OCI-M2 (cell line): ENCODE measurements at regions not wholly inside any gene's neighbourhood (a gene's known extent, or its start where the extent isn't known, plus 50 kb on each side); places are given as distances from the start of the nearest gene placed in this dataset.

Experiments used
- DNase-seq: peaks from one replicate; lab custom pipeline; 2025; ENCODE audit not compliant: unreplicated experiment; lab: John Stamatoyannopoulos, UW

DNA sequence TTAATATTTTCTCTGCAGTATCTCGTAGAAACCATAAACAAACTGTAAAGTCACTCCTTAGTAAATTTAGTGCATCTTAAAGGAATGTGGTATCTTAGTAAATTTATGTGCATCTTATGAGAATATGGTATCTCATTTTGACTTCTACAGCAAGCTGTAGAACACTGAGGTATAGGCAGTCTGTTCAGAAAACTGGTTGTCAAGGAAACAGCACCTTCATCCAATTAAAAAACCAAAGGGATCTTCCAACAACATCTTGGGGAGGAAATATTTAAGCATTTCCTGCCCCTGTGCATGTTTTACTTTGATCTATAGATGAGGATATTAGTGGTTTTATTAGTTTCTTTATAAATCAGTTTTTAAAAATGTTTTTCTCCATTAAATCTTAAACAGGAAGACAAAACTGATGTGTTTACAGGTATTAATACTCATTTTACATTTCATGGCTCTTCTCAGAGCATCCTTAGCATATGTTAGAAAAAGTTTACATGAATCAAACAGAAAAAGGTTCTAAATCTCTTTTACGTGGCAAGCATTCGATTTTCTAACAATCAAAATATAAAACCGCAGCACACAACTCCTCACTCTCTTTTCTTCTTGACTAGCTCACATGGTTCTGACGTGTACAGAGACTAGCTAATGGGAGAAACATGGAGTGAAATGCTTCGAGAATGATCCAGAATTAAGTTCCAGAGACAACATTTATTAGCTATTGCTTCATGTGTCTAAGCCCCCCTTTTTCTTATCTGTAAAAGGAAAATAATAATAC lies 668.8 kb downstream of the PTPRC start:
- DNase-seq = no peak

DNA sequence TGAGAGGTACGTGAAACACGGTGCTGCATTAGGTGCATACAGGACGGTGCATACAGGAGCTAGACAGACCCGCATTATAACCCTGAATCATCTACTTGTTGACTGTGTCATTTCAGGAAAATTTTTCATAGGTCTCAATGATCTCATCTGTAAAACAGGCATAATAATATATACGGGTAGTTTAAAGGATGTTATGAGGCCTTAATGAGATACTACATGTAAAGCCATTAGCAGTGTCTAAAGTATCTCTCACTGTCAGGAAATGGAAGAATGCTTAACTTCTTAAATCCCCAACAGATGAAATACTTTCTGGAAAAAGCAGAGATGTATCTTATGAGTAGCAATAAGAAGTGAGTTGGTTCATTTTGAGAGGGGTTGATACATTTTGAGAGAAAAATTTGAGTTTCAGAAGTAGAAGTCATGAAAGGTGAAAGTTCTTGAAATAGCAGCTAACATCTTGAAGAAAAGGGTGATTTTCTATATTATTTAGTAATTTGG lies 669.6 kb downstream of the PTPRC start:
- DNase-seq = no peak

DNA sequence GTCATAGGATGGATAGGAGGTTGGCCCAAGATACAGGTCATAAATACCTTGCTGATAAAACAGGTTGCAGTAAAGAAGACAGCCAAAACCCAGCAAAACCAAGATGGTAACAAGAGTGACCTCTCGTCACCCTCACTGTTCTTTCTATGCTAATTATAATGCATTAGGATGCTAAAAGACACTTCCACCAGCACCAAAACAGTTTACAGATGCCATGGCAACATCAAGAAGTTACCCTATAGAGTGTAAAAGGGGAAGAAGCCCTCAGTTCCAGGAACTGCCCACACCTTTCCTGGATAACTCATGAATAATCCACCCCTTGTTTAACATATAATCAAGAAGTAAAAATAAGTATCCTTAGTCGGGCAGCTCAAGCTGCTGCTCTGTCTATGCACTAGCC lies 671.9 kb downstream of the PTPRC start:
- no peak for DNase-seq

DNA sequence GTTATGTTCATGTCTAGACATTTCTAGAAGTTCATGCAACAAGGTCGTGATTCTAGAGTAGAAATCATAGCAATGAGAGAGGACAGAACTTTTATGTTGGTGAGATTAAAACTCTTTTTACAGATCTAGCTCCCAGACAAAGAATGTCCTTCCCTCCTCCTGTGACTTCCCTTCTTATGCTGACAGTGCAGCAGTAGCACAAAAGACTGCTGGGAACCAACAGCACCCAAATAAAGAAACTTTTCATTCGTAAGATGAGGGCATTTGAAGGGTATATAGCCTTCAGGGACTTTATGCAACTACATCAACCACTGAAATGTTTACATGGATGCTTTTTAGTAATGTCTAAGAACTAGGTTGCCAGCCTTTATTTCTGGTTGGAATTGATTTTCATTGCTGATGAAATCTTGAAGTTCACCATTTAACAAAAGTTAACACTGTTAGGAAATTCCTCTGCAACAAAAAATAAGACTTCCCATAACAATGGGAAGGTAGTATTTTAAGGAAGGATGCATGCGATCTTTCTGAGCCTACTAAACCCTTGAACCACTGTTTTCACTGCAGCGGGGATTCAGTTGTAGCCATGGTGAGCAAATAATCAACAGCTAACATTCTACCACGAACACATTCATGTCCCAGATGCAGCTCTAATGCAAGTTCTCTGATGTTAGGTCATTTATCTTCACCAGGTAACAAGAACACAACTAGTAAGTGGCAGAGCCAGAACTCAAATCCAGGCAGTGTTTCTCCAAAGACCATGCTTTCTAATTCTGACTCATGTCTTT lies 672.8 kb downstream of the PTPRC start:
- DNase-seq = no peak

DNA sequence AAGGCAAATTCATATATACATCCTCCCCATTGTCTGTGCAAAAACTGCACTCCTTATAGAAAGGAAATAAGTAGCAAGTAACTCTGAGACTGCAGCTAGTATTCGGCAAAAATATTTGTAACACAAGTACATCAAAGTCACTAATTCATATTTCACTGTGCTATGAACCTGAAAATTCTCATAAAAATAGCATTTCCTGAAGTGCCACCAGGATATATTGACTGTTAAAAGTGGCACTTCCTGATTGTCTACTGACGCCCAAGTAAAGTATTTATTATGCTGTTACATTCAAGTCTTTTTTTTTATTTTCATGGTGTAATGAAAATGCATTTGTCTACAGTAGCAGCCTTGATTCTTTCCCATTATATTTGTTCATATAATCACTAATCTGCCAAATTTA lies 673.8 kb downstream of the PTPRC start:
- no peak for DNase-seq

DNA sequence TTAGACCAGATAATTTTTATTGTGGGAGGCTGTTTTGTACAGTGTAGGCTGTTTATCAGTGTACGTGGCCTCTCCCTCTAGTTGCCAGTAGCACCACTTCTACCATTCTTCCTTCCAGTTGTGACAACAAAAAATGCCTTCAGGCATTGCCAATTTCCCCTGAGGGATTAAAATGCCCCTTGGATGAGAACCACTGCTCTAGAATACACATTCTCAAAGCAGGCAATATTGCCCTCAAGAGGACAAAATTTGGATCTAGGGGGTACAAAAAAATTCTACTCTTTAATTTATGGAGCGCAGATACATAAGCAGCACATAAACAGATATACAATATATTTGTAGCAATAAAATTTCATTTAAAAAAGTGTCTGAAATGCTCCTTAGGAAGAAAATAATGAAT lies 674.6 kb downstream of the PTPRC start:
- DNase-seq = no peak

GRCh38 chr1:199319341-199319740 lies 680.5 kb downstream of the PTPRC start:
- no peak for DNase-seq

GRCh38 chr1:199322278-199322677 lies 683.4 kb downstream of the PTPRC start:
- no peak for DNase-seq

DNA sequence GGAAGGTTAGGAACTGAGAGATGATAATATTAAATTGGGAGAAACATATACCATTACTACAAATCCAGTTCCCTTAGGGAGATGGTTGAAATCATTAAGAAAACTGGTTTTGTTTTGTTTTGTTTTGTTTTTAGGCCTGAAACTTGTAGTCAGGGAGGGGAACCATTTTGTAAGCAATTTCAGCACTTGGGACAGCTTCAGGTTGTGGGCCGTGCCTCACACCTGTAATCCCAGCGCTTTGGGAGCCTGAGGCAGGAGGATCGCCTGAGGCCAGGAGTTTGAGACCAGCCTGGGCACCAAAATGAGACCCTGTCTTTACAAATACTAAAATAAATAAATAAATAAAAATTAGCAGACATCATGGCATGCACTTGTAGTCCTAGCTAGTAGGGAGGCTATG lies 694.3 kb upstream of the NR5A2 start:
- no peak for DNase-seq

- no peak for DNase-seq
These were observed 692.0 kb upstream of the NR5A2 start for GRCh38 chr1:199335496-199335895.

DNA sequence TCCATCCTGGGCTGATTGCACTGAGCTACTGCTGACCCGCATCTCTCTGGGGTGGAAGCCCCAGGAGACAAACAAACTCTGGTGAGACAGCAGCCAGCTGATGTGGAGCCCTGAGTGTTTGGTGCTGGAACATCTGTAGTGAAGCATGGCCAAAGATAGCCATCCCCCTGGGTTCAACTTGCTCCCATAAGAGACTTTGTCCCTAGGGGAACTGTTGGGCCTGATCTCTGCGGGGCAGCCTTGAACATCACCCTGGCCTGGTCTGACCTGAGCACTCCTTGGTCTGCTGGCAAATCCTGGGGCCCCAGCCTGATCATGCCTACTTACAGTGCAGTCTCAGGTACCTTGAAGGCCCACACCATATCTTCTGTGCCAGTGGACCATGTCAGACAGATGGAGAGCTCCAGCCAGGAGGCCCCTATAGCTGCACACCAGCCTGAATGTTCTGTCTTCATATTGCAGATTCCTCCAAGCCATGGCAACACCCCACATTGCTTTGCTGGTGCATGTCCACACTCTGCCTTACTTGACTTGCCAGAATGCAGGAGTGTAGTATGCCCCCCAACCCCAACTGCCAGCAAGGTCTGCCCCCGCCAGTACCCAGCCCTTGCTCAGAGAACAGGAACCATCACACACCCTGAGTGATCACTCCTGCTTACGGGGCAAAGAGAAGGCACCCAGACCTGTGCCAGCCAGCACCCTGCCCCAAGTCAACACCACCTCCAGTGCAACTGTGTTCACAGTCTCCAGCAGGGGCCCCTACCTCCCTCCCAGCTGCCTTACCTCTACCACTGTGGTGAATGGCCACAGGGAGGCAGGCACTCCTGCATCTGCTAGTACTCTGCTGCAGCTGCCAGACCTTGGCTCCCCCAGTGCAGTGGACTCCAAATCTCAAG lies 690.5 kb upstream of the NR5A2 start:
- DNase-seq = no peak

DNA sequence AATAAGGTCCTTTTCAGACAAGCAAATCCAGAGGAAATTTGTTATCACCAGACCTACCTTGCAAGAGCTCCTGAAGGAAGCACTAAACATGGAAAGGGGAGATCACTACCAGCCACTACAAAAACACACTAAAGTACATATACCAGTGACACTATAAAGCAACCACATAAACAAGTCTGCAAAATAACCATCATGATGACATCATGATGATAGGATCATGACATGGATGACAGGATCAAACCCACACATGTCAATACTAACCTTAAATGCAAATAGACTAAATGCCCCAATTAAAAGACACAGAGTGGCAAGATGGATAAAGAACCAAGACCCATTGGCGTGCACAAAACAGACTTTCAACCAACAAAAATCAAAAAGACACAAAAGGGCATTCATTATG lies 688.8 kb upstream of the NR5A2 start:
- DNase-seq = no peak

- DNase-seq = no peak
These were observed 675.2 kb upstream of the NR5A2 start for GRCh38 chr1:199352351-199352750.

DNA sequence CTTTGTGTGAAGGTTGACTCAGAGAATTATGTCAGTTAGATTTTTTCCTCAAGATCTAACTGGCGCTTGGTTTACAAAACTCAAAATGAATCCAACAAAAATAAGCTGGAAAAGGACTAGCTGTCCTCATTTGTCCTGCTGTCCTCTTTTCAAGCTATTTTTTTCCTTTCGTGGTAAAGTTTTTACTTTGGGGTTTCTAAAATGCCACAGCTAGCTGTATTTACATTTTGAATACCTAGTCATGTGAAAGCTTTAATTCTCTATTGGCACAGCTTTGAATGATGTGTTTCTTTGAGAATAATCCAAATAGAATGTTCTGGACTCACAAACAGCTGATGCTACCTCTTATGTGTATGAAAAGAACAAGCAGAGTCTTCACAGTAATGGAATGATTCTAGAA lies 673.6 kb upstream of the NR5A2 start:
- no peak for DNase-seq

DNA sequence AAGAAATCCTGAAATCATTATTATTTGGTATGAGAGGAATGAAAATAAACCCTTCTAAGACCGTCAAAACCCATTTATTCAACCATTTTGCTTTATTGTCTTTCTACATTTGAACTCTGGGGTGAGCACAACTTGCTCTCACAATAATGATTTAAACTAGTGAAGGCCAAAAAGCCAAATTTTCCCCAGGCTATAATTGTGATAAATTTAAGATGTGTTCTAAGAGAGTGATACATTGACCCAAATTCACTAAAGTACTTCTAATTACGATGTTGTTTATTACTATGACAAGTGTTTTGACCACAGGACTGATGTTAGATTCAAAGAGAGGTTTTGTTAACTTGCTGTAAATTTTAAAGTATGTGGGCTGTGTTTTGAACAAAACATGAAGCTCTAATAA lies 670.9 kb upstream of the NR5A2 start:
- no peak for DNase-seq

DNA sequence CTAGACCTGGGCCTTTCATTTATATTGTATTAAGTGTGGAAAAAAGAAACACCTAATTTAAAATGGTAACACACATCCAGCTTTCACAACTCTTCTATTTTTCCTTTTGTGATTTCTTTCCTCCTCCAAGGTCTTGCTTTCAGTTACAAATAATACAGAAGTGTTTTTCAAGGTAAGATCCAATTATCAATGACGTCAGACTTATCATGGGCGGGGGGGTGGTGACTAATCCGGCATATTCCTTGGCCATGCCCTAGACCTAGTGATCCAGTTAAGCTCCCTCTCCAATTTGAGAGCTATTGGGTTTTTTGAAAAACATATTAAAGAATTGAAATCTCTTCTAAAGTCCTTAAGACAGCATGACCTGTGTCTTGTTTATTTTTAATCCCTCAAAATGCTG lies 669.9 kb upstream of the NR5A2 start:
- no peak for DNase-seq

- DNase-seq = no peak
These were observed 664.5 kb upstream of the NR5A2 start for GRCh38 chr1:199362996-199363395.

GRCh38 chr1:199373139-199373538 lies 654.4 kb upstream of the NR5A2 start:
- DNase-seq = no peak

DNA sequence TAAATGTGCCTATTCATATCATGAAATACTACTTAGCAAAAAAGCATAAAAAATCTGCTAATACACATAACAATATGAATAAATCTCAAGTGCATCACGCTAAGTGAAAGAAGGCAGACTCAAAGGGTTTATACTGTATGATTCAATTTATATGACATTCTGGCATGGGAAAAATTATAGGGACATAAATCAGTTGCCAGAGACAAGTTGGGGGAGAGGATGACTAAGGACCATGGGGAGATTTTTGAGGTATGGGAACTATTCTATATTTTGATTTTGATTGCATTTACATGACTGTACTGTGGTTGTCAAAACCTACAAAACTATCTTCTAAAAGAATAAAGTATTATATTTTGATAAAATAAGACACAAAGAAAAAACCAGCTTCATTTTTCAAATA lies 650.3 kb upstream of the NR5A2 start:
- no peak for DNase-seq

- DNase-seq = no peak
These were observed 643.7 kb upstream of the NR5A2 start for GRCh38 chr1:199383793-199384192.

DNA sequence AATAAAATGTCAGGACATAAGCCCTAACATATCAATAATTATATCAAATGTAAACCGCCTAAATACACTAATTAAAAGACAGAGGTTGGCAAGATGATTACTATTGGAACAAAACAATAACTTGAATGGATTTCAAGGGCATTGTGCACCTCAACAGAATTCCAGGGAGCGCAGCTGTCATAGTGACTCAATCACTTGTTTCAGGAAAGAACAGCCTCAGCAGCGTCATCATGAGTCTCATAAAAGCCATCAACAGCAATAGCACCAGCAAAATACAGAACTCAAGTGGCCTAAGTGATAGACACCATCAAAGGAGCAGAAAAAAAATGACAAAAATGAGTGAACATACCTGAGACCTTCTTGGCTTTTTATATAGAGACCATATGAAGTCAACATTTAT lies 632.7 kb upstream of the NR5A2 start:
- DNase-seq = no peak
